Transverse colon (tissue), 4 donors: ENCODE measurements at regions not wholly inside any gene's neighbourhood (a gene's known extent, or its start where the extent isn't known, plus 50 kb on each side); places are given as distances from the start of the nearest gene placed in this dataset.
"Not testable (repeated sequence)": the region's sequence is repeated elsewhere in the genome, so short reads cannot be mapped to it uniquely, and the experiment has no call there.

Experiments
- EP300 ChIP-seq: sonication (generic); formaldehyde crosslinking; IDR thresholded peaks from one replicate; pipeline ENCODE4 v1.6.1; 2017; ENCODE audit warnings: antibody characterized with exemption, low read depth
- POLR2A ChIP-seq: fragments of 450-650 bp; IDR thresholded peaks from one replicate; pipeline ENCODE4 v1.6.1; 2016; ENCODE audit warnings: antibody characterized with exemption, mild to moderate bottlenecking, moderate library complexity
- POLR2AphosphoS5 ChIP-seq, 3 donors: sonication (generic); formaldehyde crosslinking; IDR thresholded peaks; one replicate each; pipeline ENCODE4 v1.6.1; 2016; ENCODE audit warnings: antibody characterized with exemption in 3 of 3
- TF ChIP-seq, protein P1 (sequence below), 5 experiments: fragments of 200-600 bp in 3 of 5; fragments of 450-650 bp in 2 of 5; sonication (generic) in 3 of 5; IDR thresholded peaks; 1 replicate in 2 of 5; 2 replicates in 3 of 5; pipeline ENCODE4 v1.5.1; 2016 to 2017; ENCODE audit warnings: antibody characterized with exemption in 5 of 5, inconsistent platforms in 3 of 5, mild to moderate bottlenecking in 2 of 5, moderate library complexity in 1 of 5

DNA sequence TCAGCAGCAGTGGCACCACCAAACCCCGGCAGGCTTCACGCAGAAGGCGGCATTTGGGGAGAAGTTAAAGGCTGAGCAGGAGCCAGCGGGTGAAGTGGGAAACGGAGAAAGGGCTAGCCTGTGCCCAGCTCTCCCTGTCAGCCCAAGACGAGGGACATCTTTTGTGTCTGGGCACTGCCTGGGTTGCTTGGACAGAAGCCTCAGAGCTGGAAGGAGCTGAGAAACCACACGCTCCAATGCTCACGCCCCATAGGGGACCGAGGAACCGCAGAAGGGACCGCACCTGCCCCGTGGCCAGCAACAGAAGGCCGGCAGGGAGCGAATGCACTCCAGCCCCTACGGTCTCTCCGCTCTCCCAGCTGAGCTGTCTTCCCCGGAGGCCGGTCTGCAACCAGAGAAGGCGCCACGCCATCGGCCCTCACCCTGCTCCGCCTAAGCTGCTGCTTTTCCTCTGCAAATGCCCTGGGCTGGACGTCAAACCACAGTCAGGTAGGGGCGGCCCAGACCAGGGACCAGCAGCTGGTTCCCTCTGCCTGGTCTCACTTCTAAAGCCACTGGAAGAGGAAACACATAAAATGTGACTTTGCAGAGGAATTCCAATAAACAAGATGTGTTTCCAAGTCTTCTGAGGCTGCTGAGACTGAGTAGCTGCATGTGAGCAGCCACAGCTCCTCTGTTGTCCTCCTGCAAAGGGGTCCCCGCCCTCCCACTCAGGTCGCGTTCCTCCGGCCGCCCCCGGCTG is 182.4 kb upstream of the ZNF469 start:
- TF ChIP-seq POLR2AphosphoS5 (IDR thresholded peaks at IDR 0.05); POLR2A; EP300: not testable (repeated sequence)
- TF ChIP-seq, protein P1, sequence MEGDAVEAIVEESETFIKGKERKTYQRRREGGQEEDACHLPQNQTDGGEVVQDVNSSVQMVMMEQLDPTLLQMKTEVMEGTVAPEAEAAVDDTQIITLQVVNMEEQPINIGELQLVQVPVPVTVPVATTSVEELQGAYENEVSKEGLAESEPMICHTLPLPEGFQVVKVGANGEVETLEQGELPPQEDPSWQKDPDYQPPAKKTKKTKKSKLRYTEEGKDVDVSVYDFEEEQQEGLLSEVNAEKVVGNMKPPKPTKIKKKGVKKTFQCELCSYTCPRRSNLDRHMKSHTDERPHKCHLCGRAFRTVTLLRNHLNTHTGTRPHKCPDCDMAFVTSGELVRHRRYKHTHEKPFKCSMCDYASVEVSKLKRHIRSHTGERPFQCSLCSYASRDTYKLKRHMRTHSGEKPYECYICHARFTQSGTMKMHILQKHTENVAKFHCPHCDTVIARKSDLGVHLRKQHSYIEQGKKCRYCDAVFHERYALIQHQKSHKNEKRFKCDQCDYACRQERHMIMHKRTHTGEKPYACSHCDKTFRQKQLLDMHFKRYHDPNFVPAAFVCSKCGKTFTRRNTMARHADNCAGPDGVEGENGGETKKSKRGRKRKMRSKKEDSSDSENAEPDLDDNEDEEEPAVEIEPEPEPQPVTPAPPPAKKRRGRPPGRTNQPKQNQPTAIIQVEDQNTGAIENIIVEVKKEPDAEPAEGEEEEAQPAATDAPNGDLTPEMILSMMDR (IDR thresholded peaks at IDR 0.05): not testable (repeated sequence)
